Psoas muscle (tissue), 7 donors: ENCODE measurements at regions not wholly inside any gene's neighbourhood (a gene's known extent, or its start where the extent isn't known, plus 50 kb on each side); places are given as distances from the start of the nearest gene placed in this dataset.

Experiments used
- ATAC-seq, 4 donors: fragments of 200-7000 bp; cut with Tn5 transposase; one replicate each; pipeline ENCODE4 v1.9.1; 2020; ENCODE audit warnings: moderate library complexity in 3 of 4, mild to moderate bottlenecking in 2 of 4
- DNase-seq, 2 donors: peaks; one replicate each; pipeline ENCODE4 v3.0.0-alpha.2; 2020
- H3K27ac ChIP-seq: fragments of 200-600 bp; one replicate; pipeline ENCODE4 v1.8.0; 2022
- H3K27me3 ChIP-seq, 3 donors: fragments of 200-600 bp in 1 of 3; one replicate each; pipeline versions ENCODE4 v1.6.1 to v1.8.0; 2013 to 2022; ENCODE audit warnings: low read length in 2 of 3, mild to moderate bottlenecking in 2 of 3, moderate library complexity in 1 of 3; ENCODE audit not compliant: insufficient read depth in 3 of 3
- H3K36me3 ChIP-seq, 2 donors: fragments of 200-600 bp in 1 of 2; one replicate each; pipeline versions ENCODE4 v1.6.1 to v1.8.0; 2013 to 2022; ENCODE audit warnings: low read depth in 1 of 2, mild to moderate bottlenecking in 1 of 2, moderate library complexity in 1 of 2; ENCODE audit not compliant: insufficient read depth in 1 of 2
- H3K4me1 ChIP-seq: fragments of 200-600 bp; one replicate; pipeline ENCODE4 v1.8.0; 2022
- H3K4me3 ChIP-seq: fragments of 200-600 bp; one replicate; pipeline ENCODE4 v1.8.0; 2022; ENCODE audit warnings: mild to moderate bottlenecking
- H3K9me3 ChIP-seq: fragments of 200-600 bp; one replicate; pipeline ENCODE4 v1.8.0; 2022
- CTCF ChIP-seq: fragments of 200-600 bp; IDR thresholded peaks from one replicate; pipeline ENCODE4 v1.8.0; 2022; ENCODE audit warnings: antibody characterized with exemption
- WGBS, 3 donors: extraction: QIAGEN DNeasy Blood & Tissue Kit; methylation state at CpG; one replicate each; pipeline versions ENCODE4 v1.1.6 to v1.1.7; 2013; 5-methylcytosine and 5-hydroxymethylcytosine counted together
- intact Hi-C, 2 donors: fragments of 100-400 bp; cut with DNase I; formaldehyde crosslinking; loops; one replicate each; pipeline versions ENCODE4 v1.11.0 to v1.14.2; 2022
- donor health status: healthy with polysubstance abuse.
- donor health status: DM: no; HTN: no; CAD: no; lungs with moderate emphysema.
- donor health status: Bipolar disorder and iron deficiency.
- donor health status: healthy.
- donor health status: DM: yes; HTN: yes; CAD: no.
- donor health status: DM: no; HTN: no; CAD: no.
- donor health status: DM: yes; HTN: yes; CAD: no.

- WGBS, 3 donors: 65 to 81% (median 80%) methylated on average over 3 of the region's 3 CpGs
- no peak for DNase-seq
- no peaks in the 10 kb centered on the region for H3K4me1 ChIP-seq
- H3K36me3 ChIP-seq: no peaks in the 10 kb centered on the region
- TF ChIP-seq CTCF: no peak
- no peak for ATAC-seq
- intact Hi-C loops: no loop called here
- H3K27ac ChIP-seq: no peak overlapping the region
- no peaks in the 10 kb centered on the region for H3K9me3 ChIP-seq
- H3K4me3 ChIP-seq: no peak overlapping the region
- no peaks in the 10 kb centered on the region for H3K27me3 ChIP-seq
These were observed 792.0 kb downstream of the MAFB start for GRCh38 chr20:39897058-39897457.

GRCh38 chr20:39894067-39894466, 795.0 kb downstream of the MAFB start:
- H3K27me3 ChIP-seq: no peaks in the 10 kb centered on the region
- intact Hi-C loops: no loop called here
- no peaks in the 10 kb centered on the region for H3K4me1 ChIP-seq
- no peak overlapping the region for H3K4me3 ChIP-seq
- DNase-seq: no peak
- no peaks in the 10 kb centered on the region for H3K9me3 ChIP-seq
- no peak for TF ChIP-seq CTCF
- ATAC-seq: no peak
- no peak overlapping the region for H3K27ac ChIP-seq
- 56 to 82% (median 70%) methylated on average over 2 of the region's 2 CpGs for WGBS, 3 donors
- no peaks in the 10 kb centered on the region for H3K36me3 ChIP-seq

DNA sequence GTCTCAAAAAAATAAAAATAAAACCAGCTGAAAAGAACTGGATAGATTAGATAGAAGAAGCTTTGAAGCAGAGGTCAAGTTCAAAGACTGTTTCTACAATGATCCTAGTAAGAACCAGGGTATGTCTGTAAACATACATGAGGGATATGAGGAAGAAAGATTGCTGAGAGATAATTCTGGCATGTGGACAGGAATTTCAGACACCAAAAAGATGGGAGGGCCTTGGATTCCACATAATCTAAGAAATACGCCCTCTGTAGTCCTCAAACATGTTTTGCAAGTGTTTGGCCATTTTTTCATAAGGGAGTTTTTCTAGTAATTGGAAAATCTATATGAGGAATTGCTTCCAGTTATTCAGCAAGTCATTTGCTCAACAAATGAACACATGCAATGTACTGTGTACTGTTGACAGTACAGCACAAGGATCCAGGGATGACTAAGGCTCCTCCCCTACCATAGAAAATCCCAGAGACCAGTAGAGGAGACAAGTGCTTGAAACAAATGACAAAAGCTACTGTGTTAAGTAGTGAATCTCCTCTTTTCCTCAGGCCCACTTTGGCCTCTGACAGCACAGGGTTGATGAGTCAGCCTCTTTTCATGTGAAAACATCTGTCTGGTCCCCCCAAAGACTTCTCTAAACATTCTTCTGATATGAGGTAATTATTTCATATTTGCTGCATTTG, 795.9 kb downstream of the MAFB start:
- WGBS, 3 donors: 54 to 75% (median 68%) methylated on average over 1 of the region's 1 CpG
- intact Hi-C loops: no loop called here
- H3K36me3 ChIP-seq: no peaks in the 10 kb centered on the region
- ATAC-seq: peak in 2 of 4 donors; percentile 21 to 46
- no peak for TF ChIP-seq CTCF
- H3K27ac ChIP-seq: no peak overlapping the region
- no peaks in the 10 kb centered on the region for H3K27me3 ChIP-seq
- DNase-seq: no peak
- H3K9me3 ChIP-seq: no peaks in the 10 kb centered on the region
- no peak overlapping the region for H3K4me3 ChIP-seq
- H3K4me1 ChIP-seq: no peaks in the 10 kb centered on the region

DNA sequence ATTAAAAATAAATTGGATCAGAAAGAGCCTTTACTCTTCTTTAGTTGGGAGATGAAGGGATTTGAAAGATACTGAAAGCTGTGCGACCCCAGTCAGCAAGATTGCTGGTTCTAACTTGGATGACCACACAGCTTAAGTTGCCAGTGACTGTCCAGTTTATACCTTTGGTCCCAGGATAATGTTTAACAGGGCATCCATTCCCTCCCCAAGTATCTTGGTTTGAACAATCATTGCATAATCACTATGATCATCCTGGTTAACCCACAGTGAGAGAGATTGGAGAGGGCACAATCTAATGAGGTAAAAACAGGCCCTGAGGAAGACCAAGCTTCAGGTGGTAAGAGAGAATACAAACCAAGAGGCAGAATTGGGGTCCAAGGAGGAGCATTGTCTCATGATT, 798.3 kb downstream of the MAFB start:
- ATAC-seq: no peak
- H3K36me3 ChIP-seq: no peaks in the 10 kb centered on the region

More for the DNA sequence above, 798.3 kb downstream of the MAFB start:
- Histone ChIP-seq H3K27ac (no peak overlapping the region), H3K4me1 (no peaks in the 10 kb centered on the region), H3K4me3 (no peak overlapping the region), H3K27me3 (no peaks in the 10 kb centered on the region), H3K9me3 (no peaks in the 10 kb centered on the region)
- DNase-seq: no peak
- intact Hi-C loops: no loop called here
- no peak for TF ChIP-seq CTCF
- 95 to 100% (median 100%) methylated on average over 1 of the region's 1 CpG for WGBS, 3 donors
